ENCODE measurements at regions not wholly inside any gene's neighbourhood (a gene's known extent, or its start where the extent isn't known, plus 50 kb on each side); places are given as distances from the start of the nearest gene placed in this dataset.

GRCh38 chr3:159852821-159853505, 135.7 kb upstream of the IL12A start:
- TF ChIP-seq CTCF (IDR thresholded peaks at IDR 0.05) (no peak), POLR2A (IDR thresholded peaks at IDR 0.05) (peak in 2 of 4 donors; percentile 20 to 31)
